K562 (cell line): ENCODE measurements at regions not wholly inside any gene's neighbourhood (a gene's known extent, or its start where the extent isn't known, plus 50 kb on each side); places are given as distances from the start of the nearest gene placed in this dataset.

Experiments
- ATAC-seq: fragments of 200-7000 bp; cut with Tn5 transposase; 3 replicates; pipeline ENCODE4 v1.9.1; 2020; ENCODE audit warnings: moderate library complexity
- BruUV-seq: library from RNA; stranded (reverse); fragments of 400-500 nt; replicated peaks from 2 replicates; lab custom pipeline; 2021; lab: Mats Ljungman, UMichigan
- CTCF ChIA-PET: fragments of 300-600 bp; formaldehyde crosslinking; extraction: SDS; loops from one replicate; lab custom pipeline; 2021; ENCODE audit warnings: low intra/inter-chr PET ratio; lab: Yijun Ruan, JAX
- POLR2A ChIA-PET: fragments of 300-600, 350-650 bp; sonication (Branson Sonifier 250); formaldehyde crosslinking; extraction: SDS; loops from one replicate; lab custom pipeline; 2021; ENCODE audit warnings: antibody characterized with exemption, inconsistent platforms; lab: Yijun Ruan, JAX
- DNase-seq, 4 experiments: peaks; one replicate each; pipeline versions ENCODE4 v3.0.0 to v3.0.0-alpha.2; 2011 to 2018; ENCODE audit warnings: low spot score in 3 of 4, mixed read lengths in 3 of 4; ENCODE audit errors: extremely low read depth in 1 of 4
- FAIRE-seq: peaks from 2 replicates; lab custom pipeline; 2011; peaks lifted over from hg19 to GRCh38; lab: Jason Lieb, UNC
- H2AFZ ChIP-seq: 2 replicates; pipeline ENCODE4 v1.6.0; 2011; ENCODE audit warnings: low read depth, low read length, control low read depth, inconsistent platforms
- H3K27ac ChIP-seq: fragments of 200-600 bp; 3 replicates; pipeline ENCODE4 v1.8.0; 2011; ENCODE audit warnings: low read depth, mild to moderate bottlenecking, control low read depth, inconsistent platforms, low read length, moderate library complexity, mixed read lengths; ENCODE audit errors: extremely low read depth
- H3K27me3 ChIP-seq, 2 experiments: fragments of 300-600 bp in 1 of 2; 2 replicates in 1 of 2; 3 replicates in 1 of 2; pipeline versions ENCODE4 v1.6.0 to v1.8.0; 2011; ENCODE audit warnings: inconsistent platforms in 2 of 2, low read length in 2 of 2, mild to moderate bottlenecking in 1 of 2, mixed read lengths in 1 of 2, moderate library complexity in 1 of 2; ENCODE audit not compliant: control insufficient read depth in 2 of 2, insufficient read depth in 2 of 2
- H3K36me3 ChIP-seq: fragments of 300-600 bp; 3 replicates; pipeline ENCODE4 v1.8.0; 2011; ENCODE audit warnings: mild to moderate bottlenecking, low read length, inconsistent platforms; ENCODE audit not compliant: control insufficient read depth, insufficient read depth
- H3K4me1 ChIP-seq, 2 experiments: fragments of 200-600 bp in 1 of 2; replicated peaks in 1 of 2; 2 replicates in 1 of 2; 3 replicates in 1 of 2; pipeline versions ENCODE4 v1.5.1 to v1.8.0; 2011; ENCODE audit warnings: inconsistent platforms in 2 of 2, low read length in 2 of 2, mild to moderate bottlenecking in 1 of 2, mixed read lengths in 1 of 2, moderate library complexity in 1 of 2; ENCODE audit not compliant: control insufficient read depth in 2 of 2, insufficient read depth in 2 of 2
- H3K4me2 ChIP-seq: 2 replicates; pipeline ENCODE4 v1.6.1; 2011; ENCODE audit warnings: low read length, control low read depth, inconsistent platforms, mixed read lengths; ENCODE audit not compliant: insufficient read depth
- H3K4me3 ChIP-seq: fragments of 200-600 bp; sonication (generic), shearing (Covaris generic); 2 replicates; pipeline ENCODE4 v1.5.1; 2016; ENCODE audit warnings: control low read depth, inconsistent platforms
- H3K79me2 ChIP-seq: fragments of 200-600 bp; 3 replicates; pipeline ENCODE4 v1.8.0; 2011; ENCODE audit warnings: low read length, inconsistent platforms; ENCODE audit not compliant: control insufficient read depth, insufficient read depth
- H3K9ac ChIP-seq, 2 experiments: 2 replicates each; pipeline versions ENCODE4 v1.6.0 to v1.6.1; 2011; ENCODE audit warnings: low read depth in 2 of 2, low read length in 2 of 2, control low read depth in 1 of 2, inconsistent platforms in 1 of 2, mild to moderate bottlenecking in 1 of 2, mixed read lengths in 1 of 2; ENCODE audit not compliant: insufficient read depth in 1 of 2
- H3K9me1 ChIP-seq: one replicate; pipeline ENCODE4 v1.6.0; 2011; ENCODE audit warnings: inconsistent platforms, mild to moderate bottlenecking, low read length, moderate library complexity; ENCODE audit not compliant: control insufficient read depth, insufficient read depth
- H3K9me3 ChIP-seq: replicated peaks from 2 replicates; pipeline ENCODE4 v1.5.1; 2011; ENCODE audit warnings: low read depth, low read length, inconsistent platforms; ENCODE audit not compliant: control insufficient read depth, insufficient read depth
- H4K20me1 ChIP-seq: replicated peaks from 2 replicates; pipeline ENCODE4 v1.6.1; 2011; ENCODE audit warnings: low read length, inconsistent platforms, mixed read lengths; ENCODE audit not compliant: control insufficient read depth, insufficient read depth
- ARID3B ChIP-seq: fragments of 250-450 bp; sonication (Bioruptor Pico); IDR thresholded peaks from 2 replicates; pipeline ENCODE4 v1.4.0; 2020; ENCODE audit warnings: borderline replicate concordance
- E2F1 ChIP-seq: sonication (generic); formaldehyde crosslinking; IDR thresholded peaks from 2 replicates; pipeline ENCODE4 v1.8.1; 2023; ENCODE audit warnings: mild to moderate bottlenecking, missing genetic modification reagents, moderate library complexity
- ELF4 ChIP-seq: fragments of 450-650 bp; formaldehyde crosslinking; IDR thresholded peaks from 2 replicates; pipeline ENCODE4 v1.4.0; 2022; ENCODE audit warnings: missing genetic modification characterization
- MBD2 ChIP-seq: sonication (generic); IDR thresholded peaks from 2 replicates; pipeline ENCODE4 v1.6.1; 2016; ENCODE audit warnings: low read depth, borderline replicate concordance
- NEUROD1 ChIP-seq: fragments of 150-350 bp; IDR thresholded peaks from 2 replicates; pipeline ENCODE4 v1.6.1; 2014; ENCODE audit warnings: borderline replicate concordance, low read length, low read depth; ENCODE audit not compliant: partially characterized antibody
- PBX2 ChIP-seq, 2 experiments: IDR thresholded peaks in 1 of 2; conservative IDR thresholded peaks in 1 of 2; 2 replicates each; pipeline ENCODE4 v1.6.1; 2016; ENCODE audit warnings: low read depth in 2 of 2, mild to moderate bottlenecking in 1 of 2, missing compliant biosample characterization in 1 of 2, missing genetic modification characterization in 1 of 2, moderate library complexity in 1 of 2
- PHB ChIP-seq: fragments of 250-450 bp; sonication (Bioruptor Pico); IDR thresholded peaks from 2 replicates; pipeline ENCODE4 v1.5.0; 2021
- TAF7 ChIP-seq: fragments of 450-650 bp; IDR thresholded peaks from 2 replicates; pipeline ENCODE4 v1.6.1; 2016; ENCODE audit warnings: missing genetic modification characterization, missing compliant biosample characterization
- TBP ChIP-seq: optimal IDR thresholded peaks from 2 replicates; pipeline ENCODE3; 2011; ENCODE audit warnings: low read depth, low read length, improper control_type of control experiment
- TCF15 ChIP-seq: fragments of 250-450 bp; sonication (Bioruptor Pico); IDR thresholded peaks from 2 replicates; pipeline ENCODE4 v1.8.0; 2022; ENCODE audit warnings: moderate library complexity, mild to moderate bottlenecking, inconsistent platforms
- TFAP4 ChIP-seq: sonication (generic); formaldehyde crosslinking; IDR thresholded peaks from 2 replicates; pipeline ENCODE4 v1.8.0; 2022; ENCODE audit warnings: missing genetic modification reagents, mild to moderate bottlenecking, moderate library complexity, borderline replicate concordance
- ZBTB12 ChIP-seq: fragments of 250-450 bp; sonication (Bioruptor Pico); IDR thresholded peaks from 2 replicates; pipeline ENCODE4 v1.4.0; 2020
- WGBS: fragments of 100-300 bp; shearing (Covaris generic); methylation state at CpG from one replicate; pipeline ENCODE4 v1.1.6; 2016; ENCODE audit warnings: low coverage, mixed read lengths; ENCODE audit not compliant: insufficient coverage; ENCODE audit errors: missing lambda C conversion rate; 5-methylcytosine and 5-hydroxymethylcytosine counted together
- in situ Hi-C: fragments of 300-500 bp; cut with MboI; formaldehyde crosslinking; loops from 4 replicates; pipeline ENCODE4 v1.15.0; 2018; ENCODE audit warnings: inconsistent platforms, mixed read lengths
- intact Hi-C: fragments of 100-400 bp; cut with micrococcal nuclease; formaldehyde crosslinking; loops from 2 replicates; pipeline ENCODE4 v1.14.2; 2022

GRCh38 chr2:181145645-181146044, 165.2 kb downstream of the UBE2E3 start (continued):
- TF ChIP-seq ZBTB12 (CRISPR knock-in tag) = no peak
- TF ChIP-seq TCF15 (CRISPR knock-in tag) = no peak
- TF ChIP-seq TBP = no peak
- no peak for TF ChIP-seq ARID3B (CRISPR knock-in tag)

- CTCF ChIA-PET = no interaction called here
- Histone ChIP-seq H2AFZ (no peak overlapping the region), H3K27me3 (no peaks in the 10 kb centered on the region), H3K9ac (no peak overlapping the region), H3K36me3 (no peaks in the 10 kb centered on the region), H3K79me2 (no peaks in the 10 kb centered on the region), H3K9me1 (no peaks in the 10 kb centered on the region), H3K27ac (no peak overlapping the region), H3K4me2 (no peak overlapping the region), H3K4me3 (no peak overlapping the region), H3K9me3 (no peaks in the 10 kb centered on the region; the same call in 1 of the 2 replicates), H3K4me1 (no peaks in the 10 kb centered on the region), H4K20me1 (no peaks in the 10 kb centered on the region)
- POLR2A ChIA-PET = no interaction called here
- intact Hi-C loops = no loop called here
- BruUV-seq = no TSS peak
- 3% methylated on average over 2 of the region's 2 CpGs for WGBS
- in situ Hi-C loops = no loop called here
- no peak for FAIRE-seq
- ATAC-seq = no peak
- no peak for DNase-seq
- no peak for TF ChIP-seq TFAP4 (CRISPR knock-in tag)
- TF ChIP-seq NEUROD1 = no peak
- TF ChIP-seq PHB (CRISPR knock-in tag) = no peak
- no peak for TF ChIP-seq MBD2
- no peak for TF ChIP-seq E2F1
- no peak for TF ChIP-seq TAF7 (tag)
- no peak for TF ChIP-seq ELF4 (CRISPR knock-in tag)
- TF ChIP-seq PBX2 (CRISPR knock-in tag; IDR thresholded peaks at IDR 0.05; ENCODE audit: low read depth) = no peak
- no peak for TF ChIP-seq PBX2 (tag; conservative IDR thresholded peaks at IDR 0.05; ENCODE audit: low read depth)
Measured at GRCh38 chr2:181146171-181146570, 165.8 kb downstream of the UBE2E3 start.
